UCSD-AML1 (cell line): ENCODE measurements at regions not wholly inside any gene's neighbourhood (a gene's known extent, or its start where the extent isn't known, plus 50 kb on each side); places are given as distances from the start of the nearest gene placed in this dataset.

Experiments used
- DNase-seq: peaks from one replicate; lab custom pipeline; 2025; ENCODE audit not compliant: unreplicated experiment; lab: John Stamatoyannopoulos, UW

GRCh38 chr4:160175064-160175643 lies 1072.3 kb downstream of the RAPGEF2 start:
- DNase-seq: no peak

GRCh38 chr4:160180211-160180610 lies 1077.3 kb downstream of the RAPGEF2 start:
- no peak for DNase-seq

- no peak for DNase-seq
Observed at GRCh38 chr4:160182727-160183126, 1079.8 kb downstream of the RAPGEF2 start.

GRCh38 chr4:160184884-160185283 lies 1082.0 kb downstream of the RAPGEF2 start:
- DNase-seq: no peak

- DNase-seq: no peak
Observed at GRCh38 chr4:160193787-160194186, 1090.9 kb downstream of the RAPGEF2 start.

GRCh38 chr4:160194716-160195115 lies 1091.8 kb downstream of the RAPGEF2 start:
- no peak for DNase-seq

- no peak for DNase-seq
Observed at GRCh38 chr4:160202802-160203201, 1099.9 kb downstream of the RAPGEF2 start.

- DNase-seq: no peak
Observed at GRCh38 chr4:160212078-160212477, 1109.2 kb downstream of the RAPGEF2 start.

GRCh38 chr4:160213366-160213765 lies 1110.5 kb downstream of the RAPGEF2 start:
- DNase-seq: no peak

- DNase-seq: no peak
Observed at GRCh38 chr4:160217352-160217751, 1114.5 kb downstream of the RAPGEF2 start.

- no peak for DNase-seq
Observed at GRCh38 chr4:160224049-160224448, 1121.2 kb downstream of the RAPGEF2 start.

- DNase-seq: no peak
Observed at GRCh38 chr4:160233141-160233540, 1130.3 kb downstream of the RAPGEF2 start.

GRCh38 chr4:160235285-160235684 lies 1132.4 kb downstream of the RAPGEF2 start:
- no peak for DNase-seq

- DNase-seq: no peak
Observed at GRCh38 chr4:160235771-160236170, 1132.9 kb downstream of the RAPGEF2 start.

GRCh38 chr4:160238790-160239189 lies 1135.9 kb downstream of the RAPGEF2 start:
- DNase-seq: no peak

- DNase-seq: no peak
Observed at GRCh38 chr4:160247091-160247656, 1144.3 kb downstream of the RAPGEF2 start.

- DNase-seq: no peak
Observed at GRCh38 chr4:160251522-160252170, 1148.8 kb downstream of the RAPGEF2 start.

GRCh38 chr4:160257318-160257717 lies 1154.4 kb downstream of the RAPGEF2 start:
- no peak for DNase-seq

GRCh38 chr4:160265014-160265413 lies 1162.1 kb downstream of the RAPGEF2 start:
- no peak for DNase-seq

- DNase-seq: no peak
Observed at GRCh38 chr4:160265836-160266235, 1163.0 kb downstream of the RAPGEF2 start.

GRCh38 chr4:160276785-160277325 lies 1174.0 kb downstream of the RAPGEF2 start:
- no peak for DNase-seq

- no peak for DNase-seq
Observed at GRCh38 chr4:160283081-160283480, 1180.2 kb downstream of the RAPGEF2 start.
